Epithelial cell of proximal tubule (primary cell): ENCODE measurements at regions not wholly inside any gene's neighbourhood (a gene's known extent, or its start where the extent isn't known, plus 50 kb on each side); places are given as distances from the start of the nearest gene placed in this dataset.

Experiments
- DNase-seq: peaks from one replicate; pipeline ENCODE4 v3.0.0-alpha.2; 2011; ENCODE audit warnings: low read depth
- H3K4me3 ChIP-seq: 2 replicates; pipeline ENCODE4 v1.5.1; 2011; ENCODE audit warnings: low read depth, mild to moderate bottlenecking, low read length
- TF ChIP-seq, protein P1 (sequence below): conservative IDR thresholded peaks from 2 replicates; pipeline ENCODE4 v1.5.1; 2012; ENCODE audit warnings: low read depth, mild to moderate bottlenecking, low read length

DNA sequence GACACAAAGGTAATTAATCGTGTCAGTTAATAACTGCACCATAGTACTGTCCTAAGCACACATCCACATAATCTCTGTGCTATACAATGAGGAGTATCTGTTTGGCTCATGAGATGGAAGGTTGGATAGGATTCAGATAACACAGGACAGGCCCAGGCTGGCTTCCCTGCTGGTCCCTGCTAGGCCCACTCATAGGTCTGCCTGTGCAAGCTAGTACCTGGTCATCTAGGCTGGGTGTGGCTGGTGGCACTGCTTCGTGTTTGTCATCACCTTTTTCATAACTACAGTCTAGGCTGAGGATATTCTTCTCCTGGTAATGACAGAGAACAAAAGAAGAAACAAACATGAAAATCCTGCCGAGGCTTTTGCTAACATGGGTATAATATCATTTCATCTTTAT, 392.8 kb downstream of the TRIB2 start:
- TF ChIP-seq, protein P1, sequence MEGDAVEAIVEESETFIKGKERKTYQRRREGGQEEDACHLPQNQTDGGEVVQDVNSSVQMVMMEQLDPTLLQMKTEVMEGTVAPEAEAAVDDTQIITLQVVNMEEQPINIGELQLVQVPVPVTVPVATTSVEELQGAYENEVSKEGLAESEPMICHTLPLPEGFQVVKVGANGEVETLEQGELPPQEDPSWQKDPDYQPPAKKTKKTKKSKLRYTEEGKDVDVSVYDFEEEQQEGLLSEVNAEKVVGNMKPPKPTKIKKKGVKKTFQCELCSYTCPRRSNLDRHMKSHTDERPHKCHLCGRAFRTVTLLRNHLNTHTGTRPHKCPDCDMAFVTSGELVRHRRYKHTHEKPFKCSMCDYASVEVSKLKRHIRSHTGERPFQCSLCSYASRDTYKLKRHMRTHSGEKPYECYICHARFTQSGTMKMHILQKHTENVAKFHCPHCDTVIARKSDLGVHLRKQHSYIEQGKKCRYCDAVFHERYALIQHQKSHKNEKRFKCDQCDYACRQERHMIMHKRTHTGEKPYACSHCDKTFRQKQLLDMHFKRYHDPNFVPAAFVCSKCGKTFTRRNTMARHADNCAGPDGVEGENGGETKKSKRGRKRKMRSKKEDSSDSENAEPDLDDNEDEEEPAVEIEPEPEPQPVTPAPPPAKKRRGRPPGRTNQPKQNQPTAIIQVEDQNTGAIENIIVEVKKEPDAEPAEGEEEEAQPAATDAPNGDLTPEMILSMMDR, result no peak
- DNase-seq, result no peak
- H3K4me3 ChIP-seq, result no peak overlapping the region

GRCh38 chr2:13110825-13111224, 394.1 kb downstream of the TRIB2 start:
- no peak for DNase-seq
- TF ChIP-seq, protein P1, result no peak
- no peak overlapping the region for H3K4me3 ChIP-seq

GRCh38 chr2:13113002-13113401, 396.3 kb downstream of the TRIB2 start:
- no peak overlapping the region for H3K4me3 ChIP-seq
- DNase-seq, result no peak
- TF ChIP-seq, protein P1, result no peak

DNA sequence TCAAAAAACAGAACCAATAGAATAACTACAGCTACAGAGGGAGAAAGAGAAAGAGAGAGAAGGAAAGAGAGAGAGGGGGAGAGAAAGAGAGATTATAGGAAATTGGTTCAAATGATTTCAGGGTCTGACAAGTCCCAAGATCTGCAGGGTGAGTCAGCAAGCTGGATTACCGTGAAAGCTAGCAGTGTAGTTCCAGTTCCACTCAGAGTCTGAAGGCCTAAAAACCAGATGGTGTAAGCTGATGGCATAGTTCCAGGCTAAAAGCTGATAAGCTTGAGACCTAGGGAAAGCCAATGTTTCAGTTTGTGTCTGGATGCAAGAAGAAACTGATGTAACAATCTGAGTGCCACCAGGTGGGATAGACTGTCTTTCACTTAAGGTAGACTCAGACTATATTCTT, 397.7 kb downstream of the TRIB2 start:
- H3K4me3 ChIP-seq, result no peak overlapping the region
- DNase-seq, result peak; percentile 16
- TF ChIP-seq, protein P1, result no peak

DNA sequence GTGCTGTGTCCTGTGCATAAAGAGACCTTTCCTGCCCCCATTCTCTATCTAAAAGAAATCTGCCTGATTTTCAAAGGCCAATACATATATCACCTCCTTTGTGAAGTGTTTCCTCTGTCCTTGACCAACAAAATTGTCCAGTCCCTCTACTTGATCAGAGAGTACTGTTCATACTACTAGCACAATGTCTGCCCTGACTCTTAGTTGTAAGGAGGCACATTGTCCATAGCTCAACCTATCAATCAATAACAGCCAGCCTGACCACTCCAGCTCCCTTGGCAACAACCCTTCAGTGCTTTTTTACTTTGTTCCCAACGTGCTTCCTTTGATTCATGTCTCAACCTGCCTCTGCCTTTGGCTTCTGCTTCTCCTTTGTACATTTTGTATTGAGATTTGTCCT, 398.9 kb downstream of the TRIB2 start:
- TF ChIP-seq, protein P1, result no peak
- no peak overlapping the region for H3K4me3 ChIP-seq
- DNase-seq, result no peak

DNA sequence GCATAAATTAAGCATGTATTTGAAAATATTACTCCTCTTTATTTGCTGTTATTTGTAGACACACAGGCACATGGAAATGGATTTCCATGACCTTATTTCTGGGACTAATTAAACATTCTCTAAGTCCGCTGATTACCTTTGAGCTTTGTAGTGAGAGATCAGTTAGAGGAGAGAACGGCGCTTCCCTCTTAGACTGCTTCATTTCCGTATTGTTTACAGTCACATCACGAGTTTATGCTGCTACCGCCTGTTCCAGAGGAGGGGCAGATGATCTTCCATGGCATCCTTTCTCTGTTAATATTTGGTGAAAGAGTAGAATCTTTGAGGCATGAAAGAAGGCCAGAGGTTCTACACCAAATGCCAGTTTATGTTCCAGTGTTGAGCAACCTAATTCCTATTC, 404.4 kb downstream of the TRIB2 start:
- DNase-seq, result peak; percentile 20

GRCh38 chr2:13128139-13128538, 411.4 kb downstream of the TRIB2 start:
- H3K4me3 ChIP-seq, result no peak overlapping the region
- no peak for DNase-seq
- TF ChIP-seq, protein P1, result no peak

More for the DNA sequence above, 404.4 kb downstream of the TRIB2 start:
- H3K4me3 ChIP-seq, result peak overlapping the region; percentile 11
- TF ChIP-seq, protein P1, result no peak
